HepG2 (cell line): ENCODE measurements at regions not wholly inside any gene's neighbourhood (a gene's known extent, or its start where the extent isn't known, plus 50 kb on each side); places are given as distances from the start of the nearest gene placed in this dataset.

Source experiments
- ATAC-seq: fragments of 200-7000 bp; cut with Tn5 transposase; 3 replicates; pipeline ENCODE4 v1.9.1; 2020; ENCODE audit warnings: mild to moderate bottlenecking, moderate library complexity
- BruUV-seq: library from RNA; stranded (reverse); fragments of 400-500 nt; replicated peaks from 2 replicates; lab custom pipeline; 2021; lab: Mats Ljungman, UMichigan
- CTCF ChIA-PET: fragments of 300-600 bp; formaldehyde crosslinking; extraction: SDS; loops from one replicate; lab custom pipeline; 2021; ENCODE audit warnings: low total read pairs, inconsistent platforms, low intra/inter-chr PET ratio; lab: Yijun Ruan, JAX
- POLR2A ChIA-PET: fragments of 350-600 bp; sonication (Branson Sonifier 250); formaldehyde crosslinking; loops from one replicate; lab custom pipeline; 2020; ENCODE audit warnings: antibody characterized with exemption, inconsistent platforms; lab: Yijun Ruan, JAX
- DNase-seq: peaks from one replicate; pipeline ENCODE4 v3.0.0-alpha.2; 2015; ENCODE audit warnings: low spot score
- FAIRE-seq: peaks from 3 replicates; lab custom pipeline; 2011; peaks lifted over from hg19 to GRCh38; lab: Jason Lieb, UNC
- H2AFZ ChIP-seq: one replicate; pipeline ENCODE4 v1.6.1; 2011; ENCODE audit warnings: low read length, inconsistent platforms
- H3K27ac ChIP-seq: fragments of 300-600 bp; 3 replicates; pipeline ENCODE4 v1.8.0; 2011; ENCODE audit warnings: mixed run types, mild to moderate bottlenecking, mixed read lengths, low read length, inconsistent platforms; ENCODE audit not compliant: insufficient read depth; ENCODE audit errors: extremely low read length
- H3K27me3 ChIP-seq, 2 experiments: fragments of 200-600 bp in 1 of 2; 2 replicates in 1 of 2; 3 replicates in 1 of 2; pipeline versions ENCODE4 v1.6.0 to v1.8.0; 2011; ENCODE audit warnings: low read length in 2 of 2, mild to moderate bottlenecking in 2 of 2, moderate library complexity in 2 of 2, inconsistent platforms in 1 of 2; ENCODE audit not compliant: insufficient read depth in 2 of 2, control insufficient read depth in 1 of 2
- H3K36me3 ChIP-seq, 2 experiments: fragments of 200-600 bp in 1 of 2; replicated peaks in 1 of 2; 2 replicates in 1 of 2; 3 replicates in 1 of 2; pipeline versions ENCODE4 v1.5.1 to v1.8.0; 2011; ENCODE audit warnings: low read length in 2 of 2, inconsistent platforms in 1 of 2; ENCODE audit not compliant: insufficient read depth in 2 of 2, control insufficient read depth in 1 of 2
- H3K4me1 ChIP-seq: 2 replicates; pipeline ENCODE4 v1.5.1; 2012; ENCODE audit warnings: low read length, inconsistent platforms; ENCODE audit not compliant: insufficient read depth
- H3K4me2 ChIP-seq: 2 replicates; pipeline ENCODE4 v1.6.0; 2011; ENCODE audit warnings: low read depth, low read length, inconsistent platforms
- H3K4me3 ChIP-seq, 3 experiments: fragments of 200-600 bp in 1 of 3; sonication (generic), shearing (Covaris generic) in 1 of 3; replicated peaks in 1 of 3; 2 replicates each; pipeline ENCODE4 v1.5.1; 2011 to 2016; ENCODE audit warnings: low read length in 3 of 3, inconsistent platforms in 2 of 3, low read depth in 2 of 3, mild to moderate bottlenecking in 2 of 3, control low read depth in 1 of 3, mixed read lengths in 1 of 3; ENCODE audit not compliant: insufficient read depth in 1 of 3
- H3K79me2 ChIP-seq: one replicate; pipeline ENCODE4 v1.6.1; 2011; ENCODE audit warnings: low read length, inconsistent platforms; ENCODE audit not compliant: insufficient read depth
- H3K9ac ChIP-seq: 2 replicates; pipeline ENCODE4 v1.6.0; 2011; ENCODE audit warnings: mild to moderate bottlenecking, low read depth, low read length, inconsistent platforms; ENCODE audit not compliant: insufficient read depth
- H3K9me3 ChIP-seq: 2 replicates; pipeline ENCODE4 v1.5.1; 2012; ENCODE audit warnings: mild to moderate bottlenecking, low read length
- H4K20me1 ChIP-seq: 2 replicates; pipeline ENCODE4 v1.6.0; 2011; ENCODE audit warnings: inconsistent platforms, mild to moderate bottlenecking, low read length, moderate library complexity; ENCODE audit not compliant: insufficient read depth
- ARNTL ChIP-seq: sonication (generic); formaldehyde crosslinking; IDR thresholded peaks from 2 replicates; pipeline ENCODE4 v1.4.0; 2020; ENCODE audit warnings: mild to moderate bottlenecking, missing genetic modification reagents
- BRCA1 ChIP-seq: sonication (generic); formaldehyde crosslinking; IDR thresholded peaks from 2 replicates; pipeline ENCODE4 v1.4.0; 2020; ENCODE audit warnings: missing genetic modification reagents
- CEBPB ChIP-seq: IDR thresholded peaks from 2 replicates; pipeline ENCODE4 v1.6.1; 2011; ENCODE audit warnings: low read depth, low read length, improper control_type of control experiment, borderline replicate concordance
- FLYWCH1 ChIP-seq: sonication (generic); formaldehyde crosslinking; IDR thresholded peaks from 2 replicates; pipeline ENCODE4 v1.8.1; 2023; ENCODE audit warnings: mild to moderate bottlenecking, missing genetic modification reagents
- GPN1 ChIP-seq: sonication (generic); formaldehyde crosslinking; IDR thresholded peaks from 2 replicates; pipeline ENCODE4 v1.5.1; 2020; ENCODE audit warnings: missing genetic modification reagents, borderline replicate concordance
- GZF1 ChIP-seq: sonication (generic); formaldehyde crosslinking; IDR thresholded peaks from 2 replicates; pipeline ENCODE4 v1.5.1; 2020; ENCODE audit warnings: mild to moderate bottlenecking, missing genetic modification reagents
- HNRNPL ChIP-seq: fragments of 200-400 bp; formaldehyde crosslinking; IDR thresholded peaks from 2 replicates; pipeline ENCODE4 v1.6.1; 2017; ENCODE audit warnings: mild to moderate bottlenecking, low read depth, low read length
- PCBP1 ChIP-seq: fragments of 200-400 bp; formaldehyde crosslinking; IDR thresholded peaks from 2 replicates; pipeline ENCODE4 v1.6.1; 2017; ENCODE audit warnings: mild to moderate bottlenecking, low read depth, low read length, borderline replicate concordance
- PPARG ChIP-seq: conservative IDR thresholded peaks from 2 replicates; pipeline ENCODE4 v1.6.1; 2016; ENCODE audit warnings: missing biosample characterization, missing genetic modification reagents
- RFX1 ChIP-seq: fragments of 450-650 bp; IDR thresholded peaks from 2 replicates; pipeline ENCODE4 v1.6.1; 2017
- RXRA ChIP-seq: sonication (generic); formaldehyde crosslinking; IDR thresholded peaks from 2 replicates; pipeline ENCODE4 v1.5.1; 2020; ENCODE audit warnings: missing genetic modification reagents
- TFDP2 ChIP-seq: sonication (generic); formaldehyde crosslinking; IDR thresholded peaks from 2 replicates; pipeline ENCODE4 v1.4.0; 2020; ENCODE audit warnings: missing genetic modification reagents
- WIZ ChIP-seq: sonication (generic); formaldehyde crosslinking; IDR thresholded peaks from 2 replicates; pipeline ENCODE4 v1.5.1; 2020; ENCODE audit warnings: mild to moderate bottlenecking, missing genetic modification reagents
- ZNF543 ChIP-seq: sonication (generic); formaldehyde crosslinking; IDR thresholded peaks from 2 replicates; pipeline ENCODE4 v1.4.0; 2020; ENCODE audit warnings: mild to moderate bottlenecking, missing genetic modification reagents
- ZNF552 ChIP-seq: sonication (generic); formaldehyde crosslinking; IDR thresholded peaks from 2 replicates; pipeline ENCODE4 v1.9.0; 2022; ENCODE audit warnings: missing genetic modification reagents, mild to moderate bottlenecking, borderline replicate concordance
- ZNF569 ChIP-seq: sonication (generic); formaldehyde crosslinking; IDR thresholded peaks from 2 replicates; pipeline ENCODE4 v1.5.0; 2020; ENCODE audit warnings: mild to moderate bottlenecking, missing genetic modification reagents, moderate library complexity, borderline replicate concordance
- ZNF570 ChIP-seq: sonication (generic); formaldehyde crosslinking; IDR thresholded peaks from 2 replicates; pipeline ENCODE4 v1.4.0; 2020; ENCODE audit warnings: mild to moderate bottlenecking, missing genetic modification reagents, borderline replicate concordance
- ZNF75D ChIP-seq: sonication (generic); formaldehyde crosslinking; IDR thresholded peaks from 2 replicates; pipeline ENCODE4 v1.8.1; 2023; ENCODE audit warnings: missing genetic modification reagents, mild to moderate bottlenecking, borderline replicate concordance
- ZNF792 ChIP-seq: IDR thresholded peaks from 2 replicates; pipeline ENCODE4 v1.6.1; 2016
- ZSCAN20 ChIP-seq: sonication (generic); formaldehyde crosslinking; IDR thresholded peaks from 2 replicates; pipeline ENCODE4 v1.4.0; 2020; ENCODE audit warnings: missing genetic modification reagents, mild to moderate bottlenecking, borderline replicate concordance
- ZSCAN29 ChIP-seq: sonication (generic); formaldehyde crosslinking; conservative IDR thresholded peaks from 2 replicates; pipeline ENCODE4 v1.4.0; 2020; ENCODE audit warnings: mild to moderate bottlenecking, missing genetic modification reagents
- WGBS: methylation state at CpG from one replicate; pipeline ENCODE4 v1.1.6; 2017; ENCODE audit warnings: low lambda C conversion rate; 5-methylcytosine and 5-hydroxymethylcytosine counted together
- in situ Hi-C: cut with HindIII; loops from 2 replicates; pipeline ENCODE4 v1.10.0; 2017; ENCODE audit warnings: low pct_unique_long_range_greater_than_20kb; ENCODE audit not compliant: extremely low pct_ligation_motif_present
- intact Hi-C: fragments of 100-400 bp; cut with micrococcal nuclease; formaldehyde crosslinking; loops from one replicate; pipeline ENCODE4 v1.10.0; 2022; ENCODE audit not compliant: unreplicated experiment

DNA sequence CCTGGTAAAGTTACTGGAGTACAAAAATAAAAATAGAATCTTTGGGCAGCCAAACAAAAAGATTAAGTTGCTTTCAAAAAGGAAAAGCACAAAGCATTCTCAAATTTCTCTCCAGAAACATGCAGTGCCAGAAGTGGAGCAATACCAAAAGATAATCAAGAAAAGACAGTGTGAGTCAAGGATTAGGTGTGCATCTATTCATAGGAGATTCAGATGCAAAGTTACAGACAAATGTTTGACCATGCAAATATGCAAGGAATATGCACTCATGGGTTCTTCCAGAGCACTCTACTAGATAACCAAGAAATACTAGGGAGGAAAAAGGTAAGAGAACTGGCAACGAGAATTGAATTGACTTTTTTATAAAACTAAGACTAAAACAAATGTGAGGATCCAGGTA is 51.8 kb upstream of the CDH20 start:
- in situ Hi-C loops, result no loop called here
- FAIRE-seq (no peak), ATAC-seq (no peak), DNase-seq (no peak)
- CTCF ChIA-PET, result no interaction called here
- TF ChIP-seq PCBP1, result no peak
- TF ChIP-seq HNRNPL, result no peak
- no peak for TF ChIP-seq RXRA
- TF ChIP-seq ZSCAN29 (CRISPR knock-in tag), result no peak
- no peak for TF ChIP-seq ZNF569
- no peak for TF ChIP-seq RFX1
- no peak for TF ChIP-seq ARNTL (CRISPR knock-in tag)
- no peak for TF ChIP-seq ZNF570 (CRISPR knock-in tag)
- WGBS, result 0% methylated on average over 1 of the region's 1 CpG
- Histone ChIP-seq H3K9me3 (peaks cover 46% of the 10 kb centered on the region), H3K27ac (no peak overlapping the region), H3K79me2 (no peaks in the 10 kb centered on the region), H3K9ac (no peak overlapping the region), H3K36me3 (no peaks in the 10 kb centered on the region), H4K20me1 (no peaks in the 10 kb centered on the region), H3K4me3 (no peak overlapping the region), H3K27me3 (no peaks in the 10 kb centered on the region), H3K4me1 (no peaks in the 10 kb centered on the region), H3K4me2 (no peak overlapping the region), H2AFZ (no peak overlapping the region)
- no TSS peak for BruUV-seq
- intact Hi-C loops, result no loop called here
- POLR2A ChIA-PET, result no interaction called here

- CTCF ChIA-PET, result no interaction called here
- WGBS, result 4% methylated on average over 2 of the region's 2 CpGs
- no peak for TF ChIP-seq ZNF543 (CRISPR knock-in tag)
- no peak for TF ChIP-seq GPN1
- TF ChIP-seq FLYWCH1 (CRISPR knock-in tag), result no peak
- TF ChIP-seq TFDP2 (CRISPR knock-in tag), result no peak
- no peak for TF ChIP-seq WIZ (CRISPR knock-in tag)
- no peak for TF ChIP-seq PPARG (CRISPR knock-in tag)
- TF ChIP-seq CEBPB, result no peak
- TF ChIP-seq ZSCAN20 (CRISPR knock-in tag), result no peak
- TF ChIP-seq GZF1 (CRISPR knock-in tag), result no peak
- no peak for TF ChIP-seq ZNF792 (CRISPR knock-in tag)
- TF ChIP-seq ZNF552 (CRISPR knock-in tag), result no peak
- TF ChIP-seq ZNF75D, result no peak
- no peak for TF ChIP-seq BRCA1
These were observed 50.3 kb upstream of the CDH20 start for GRCh38 chr18:61282926-61283325.

More at GRCh38 chr18:61282926-61283325, 50.3 kb upstream of the CDH20 start:
- POLR2A ChIA-PET, result no interaction called here
- Histone ChIP-seq H4K20me1 (no peaks in the 10 kb centered on the region), H3K4me2 (no peak overlapping the region), H3K27me3 (no peaks in the 10 kb centered on the region), H3K9ac (no peak overlapping the region), H3K4me3 (no peak overlapping the region), H3K27ac (no peak overlapping the region), H3K4me1 (no peaks in the 10 kb centered on the region), H2AFZ (no peak overlapping the region), H3K9me3 (peaks cover 37% of the 10 kb centered on the region), H3K36me3 (no peaks in the 10 kb centered on the region), H3K79me2 (no peaks in the 10 kb centered on the region)
- ATAC-seq (no peak), FAIRE-seq (no peak), DNase-seq (no peak)
- BruUV-seq, result no TSS peak
- in situ Hi-C loops, result no loop called here
- intact Hi-C loops, result no loop called here
